ENCODE measurements at regions not wholly inside any gene's neighbourhood (a gene's known extent, or its start where the extent isn't known, plus 50 kb on each side); places are given as distances from the start of the nearest gene placed in this dataset.
A peak's percentile ranks its signal among the peaks of the same experiment; 100 is the strongest.

GRCh38 chr5:69029292-69029691 is 64.5 kb upstream of the SLC30A5 start:
- intact Hi-C loops (cut with micrococcal nuclease; ENCODE audit: unreplicated experiment) = loop anchor here (10.0 kb wide), 1 partner anchor 306 kb away; the partner anchor contains the start of gene CCDC125
- no peak for DNase-seq (ENCODE audit: low spot score)
- no peaks in the 10 kb centered on the region for H3K9me3 ChIP-seq (ENCODE audit: low read depth, low read length, poor library complexity, severe bottlenecking)
- no peak overlapping the region for H3K4me3 ChIP-seq (ENCODE audit: low read depth, low read length, poor library complexity, severe bottlenecking)
- CTCF ChIA-PET = no interaction called here
- no peaks in the 10 kb centered on the region for H3K36me3 ChIP-seq (ENCODE audit: insufficient read depth, low read length, poor library complexity, severe bottlenecking)
- no peaks in the 10 kb centered on the region for H3K27me3 ChIP-seq (replicated peaks; ENCODE audit: insufficient read depth, low read depth, low read length, poor library complexity)
- no TSS peak for BruUV-seq (replicated peaks)
- no peak for TF ChIP-seq EZH2 (IDR thresholded peaks at IDR 0.05; ENCODE audit: borderline replicate concordance, low read depth, low read length, poor library complexity, severe bottlenecking)
- no peak for TF ChIP-seq CTCF (conservative IDR thresholded peaks at IDR 0.05; ENCODE audit: low read depth, low read length)
- POLR2A ChIA-PET (ENCODE audit: low non-redundant PET) = no interaction called here
- H3K27ac ChIP-seq (ENCODE audit: low read depth, low read length, poor library complexity, severe bottlenecking) = no peak overlapping the region
- H3K4me1 ChIP-seq (ENCODE audit: insufficient read depth, low read length, poor library complexity, severe bottlenecking) = peaks cover 10% of the 10 kb centered on the region

- TF ChIP-seq EZH2 (IDR thresholded peaks at IDR 0.05; ENCODE audit: borderline replicate concordance, low read depth, low read length, poor library complexity, severe bottlenecking) (no peak), CTCF (conservative IDR thresholded peaks at IDR 0.05; ENCODE audit: low read depth, low read length) (no peak)
- intact Hi-C loops (cut with micrococcal nuclease; ENCODE audit: unreplicated experiment) = no loop called here
- Histone ChIP-seq H3K27me3 (replicated peaks; ENCODE audit: insufficient read depth, low read depth, low read length, poor library complexity) (no peaks in the 10 kb centered on the region), H3K9me3 (ENCODE audit: low read depth, low read length, poor library complexity, severe bottlenecking) (no peaks in the 10 kb centered on the region), H3K36me3 (ENCODE audit: insufficient read depth, low read length, poor library complexity, severe bottlenecking) (no peaks in the 10 kb centered on the region), H3K4me1 (ENCODE audit: insufficient read depth, low read length, poor library complexity, severe bottlenecking) (peaks cover 10% of the 10 kb centered on the region), H3K4me3 (ENCODE audit: low read depth, low read length, poor library complexity, severe bottlenecking) (no peak overlapping the region), H3K27ac (ENCODE audit: low read depth, low read length, poor library complexity, severe bottlenecking) (no peak overlapping the region)
- peak; percentile 48 for DNase-seq (ENCODE audit: low spot score)
- BruUV-seq (replicated peaks) = no TSS peak
- ChIA-PET POLR2A (ENCODE audit: low non-redundant PET) (interaction anchor here (0.5 kb wide), 1 partner anchor 54 kb away, joined by 3 read pairs; no protein-coding TSS in a partner anchor), CTCF (interaction anchor here (0.6 kb wide), 1 partner anchor 12 kb away, joined by 3 read pairs; no protein-coding TSS in a partner anchor)
These were observed 63.3 kb upstream of the SLC30A5 start for GRCh38 chr5:69030358-69031062.

GRCh38 chr5:69032009-69032408 is 61.8 kb upstream of the SLC30A5 start:
- CTCF ChIA-PET = no interaction called here
- intact Hi-C loops (cut with micrococcal nuclease; ENCODE audit: unreplicated experiment) = no loop called here
- POLR2A ChIA-PET (ENCODE audit: low non-redundant PET) = no interaction called here

More at GRCh38 chr5:69032009-69032408, 61.8 kb upstream of the SLC30A5 start:
- Histone ChIP-seq H3K4me1 (ENCODE audit: insufficient read depth, low read length, poor library complexity, severe bottlenecking) (peaks cover 10% of the 10 kb centered on the region), H3K9me3 (ENCODE audit: low read depth, low read length, poor library complexity, severe bottlenecking) (no peaks in the 10 kb centered on the region), H3K4me3 (ENCODE audit: low read depth, low read length, poor library complexity, severe bottlenecking) (no peak overlapping the region), H3K27ac (ENCODE audit: low read depth, low read length, poor library complexity, severe bottlenecking) (no peak overlapping the region), H3K36me3 (ENCODE audit: insufficient read depth, low read length, poor library complexity, severe bottlenecking) (no peaks in the 10 kb centered on the region), H3K27me3 (replicated peaks; ENCODE audit: insufficient read depth, low read depth, low read length, poor library complexity) (no peaks in the 10 kb centered on the region)
- peak; percentile 33 for DNase-seq (ENCODE audit: low spot score)
- TF ChIP-seq EZH2 (IDR thresholded peaks at IDR 0.05; ENCODE audit: borderline replicate concordance, low read depth, low read length, poor library complexity, severe bottlenecking) (no peak), CTCF (conservative IDR thresholded peaks at IDR 0.05; ENCODE audit: low read depth, low read length) (peak; percentile 52)
- no TSS peak for BruUV-seq (replicated peaks)

Measured in A673 (cell line).